Upper lobe of right lung (tissue), 1 donor: ENCODE measurements at regions not wholly inside any gene's neighbourhood (a gene's known extent, or its start where the extent isn't known, plus 50 kb on each side); places are given as distances from the start of the nearest gene placed in this dataset.
"Not testable (repeated sequence)": the region's sequence is repeated elsewhere in the genome, so short reads cannot be mapped to it uniquely, and the experiment has no call there.

ENCODE experiments used
- ATAC-seq: fragments of 200-7000 bp; cut with Tn5 transposase; one replicate; pipeline ENCODE4 v1.9.1; 2020; ENCODE audit warnings: mild to moderate bottlenecking, moderate library complexity
- DNase-seq: peaks from one replicate; pipeline ENCODE4 v3.0.0-alpha.2; 2020
- H3K27ac ChIP-seq: fragments of 200-600 bp; one replicate; pipeline ENCODE4 v1.8.0; 2022
- H3K27me3 ChIP-seq: fragments of 200-600 bp; one replicate; pipeline ENCODE4 v1.8.0; 2022; ENCODE audit warnings: mild to moderate bottlenecking
- H3K36me3 ChIP-seq: fragments of 200-600 bp; one replicate; pipeline ENCODE4 v1.8.0; 2022
- H3K4me1 ChIP-seq: fragments of 200-600 bp; one replicate; pipeline ENCODE4 v1.8.0; 2022
- H3K4me3 ChIP-seq: fragments of 200-600 bp; one replicate; pipeline ENCODE4 v1.8.0; 2022; ENCODE audit warnings: mild to moderate bottlenecking
- H3K9me3 ChIP-seq: fragments of 200-600 bp; one replicate; pipeline ENCODE4 v1.8.0; 2022
- CTCF ChIP-seq: fragments of 200-600 bp; IDR thresholded peaks from one replicate; pipeline ENCODE4 v1.8.0; 2022; ENCODE audit warnings: antibody characterized with exemption
- intact Hi-C: fragments of 100-400 bp; cut with DNase I; formaldehyde crosslinking; loops from one replicate; pipeline ENCODE4 v1.11.0; 2022
- donor health status: DM: no; HTN: yes; CAD: no; lungs with severe emphysema.

- intact Hi-C loops, H3K4me1 ChIP-seq, H3K4me3 ChIP-seq, DNase-seq, H3K27me3 ChIP-seq, H3K36me3 ChIP-seq, H3K9me3 ChIP-seq, ATAC-seq, H3K27ac ChIP-seq: not testable (repeated sequence)
These were observed 80.7 kb downstream of the SPTSSA start for GRCh38 chr14:34381304-34381703.

GRCh38 chr14:34380471-34380845 is 81.6 kb downstream of the SPTSSA start:
- peaks cover 8% of the 10 kb centered on the region for H3K4me1 ChIP-seq
- no peak overlapping the region for H3K4me3 ChIP-seq
- H3K27me3 ChIP-seq: no peaks in the 10 kb centered on the region
- intact Hi-C loops: no loop called here
- DNase-seq (no peak), ATAC-seq (no peak)
- no peak overlapping the region for H3K27ac ChIP-seq
- no peak for TF ChIP-seq CTCF
- no peaks in the 10 kb centered on the region for H3K36me3 ChIP-seq
- H3K9me3 ChIP-seq: no peaks in the 10 kb centered on the region

GRCh38 chr14:34379816-34380470 is 82.1 kb downstream of the SPTSSA start:
- no peak for TF ChIP-seq CTCF
- ATAC-seq: no peak
- Histone ChIP-seq H3K4me3 (no peak overlapping the region), H3K27ac (peak overlapping the region; percentile 52), H3K9me3 (no peaks in the 10 kb centered on the region), H3K4me1 (peaks cover 8% of the 10 kb centered on the region), H3K27me3 (no peaks in the 10 kb centered on the region), H3K36me3 (no peaks in the 10 kb centered on the region)
- intact Hi-C loops: no loop called here
- DNase-seq: no peak

GRCh38 chr14:34376649-34377267 is 85.3 kb downstream of the SPTSSA start:
- Histone ChIP-seq H3K27me3 (no peaks in the 10 kb centered on the region), H3K36me3 (no peaks in the 10 kb centered on the region), H3K4me1 (peaks cover 15% of the 10 kb centered on the region), H3K9me3 (no peaks in the 10 kb centered on the region), H3K4me3 (no peak overlapping the region), H3K27ac (peak overlapping the region; percentile 74)
- DNase-seq (no peak), ATAC-seq (no peak)
- no peak for TF ChIP-seq CTCF
- intact Hi-C loops: no loop called here

- H3K27ac ChIP-seq: peak overlapping the region; percentile 82
- no peak for TF ChIP-seq CTCF
- no peaks in the 10 kb centered on the region for H3K9me3 ChIP-seq
- ATAC-seq: peak; percentile 71
- H3K36me3 ChIP-seq: no peaks in the 10 kb centered on the region
- peaks cover 15% of the 10 kb centered on the region for H3K4me1 ChIP-seq
- intact Hi-C loops: no loop called here
- H3K27me3 ChIP-seq: no peaks in the 10 kb centered on the region
- H3K4me3 ChIP-seq: no peak overlapping the region
- no peak for DNase-seq
These were observed 86.9 kb downstream of the SPTSSA start for GRCh38 chr14:34374998-34375740.

GRCh38 chr14:34373191-34373590 is 88.8 kb downstream of the SPTSSA start:
- TF ChIP-seq CTCF: no peak
- H3K4me3 ChIP-seq: no peak overlapping the region
- H3K9me3 ChIP-seq: no peaks in the 10 kb centered on the region
- peak overlapping the region; percentile 82 for H3K27ac ChIP-seq
- H3K27me3 ChIP-seq: no peaks in the 10 kb centered on the region
- H3K36me3 ChIP-seq: no peaks in the 10 kb centered on the region
- ATAC-seq: no peak
- intact Hi-C loops: no loop called here
- H3K4me1 ChIP-seq: peaks cover 24% of the 10 kb centered on the region
- DNase-seq: no peak
